ENCODE measurements at regions not wholly inside any gene's neighbourhood (a gene's known extent, or its start where the extent isn't known, plus 50 kb on each side); places are given as distances from the start of the nearest gene placed in this dataset.
A peak's percentile ranks its signal among the peaks of the same experiment; 100 is the strongest.

GRCh38 chr4:175935016-175935661 lies 123.1 kb upstream of the GPM6A start:
- no peak overlapping the region for H3K9ac ChIP-seq
- H2AFZ ChIP-seq: no peak overlapping the region
- no peaks in the 10 kb centered on the region for H4K20me1 ChIP-seq (ENCODE audit: insufficient read depth)
- no peaks in the 10 kb centered on the region for H3K4me1 ChIP-seq (ENCODE audit: insufficient read depth)
- no peaks in the 10 kb centered on the region for H3K79me2 ChIP-seq (ENCODE audit: insufficient read depth)
- no peaks in the 10 kb centered on the region for H3K9me2 ChIP-seq (ENCODE audit: insufficient read depth)
- H3K27me3 ChIP-seq (replicated peaks; ENCODE audit: insufficient read depth): no peaks in the 10 kb centered on the region
- H3K27ac ChIP-seq: no peak overlapping the region
- no peaks in the 10 kb centered on the region for H3K9me3 ChIP-seq (ENCODE audit: low read depth)
- no peaks in the 10 kb centered on the region for H3F3A ChIP-seq (ENCODE audit: insufficient read depth)
- H3K4me3 ChIP-seq: no peak overlapping the region
- TF ChIP-seq EZH2 (IDR thresholded peaks at IDR 0.05; ENCODE audit: insufficient read depth, poor library complexity, severe bottlenecking) (no peak), EZH2phosphoT487 (IDR thresholded peaks at IDR 0.05; ENCODE audit: insufficient read depth, low read depth) (no peak)
- no peak for DNase-seq
- no peaks in the 10 kb centered on the region for H3K36me3 ChIP-seq (ENCODE audit: low read depth)
- in situ Hi-C loops (cut with MboI): no loop called here
- H3K4me2 ChIP-seq (ENCODE audit: unreplicated experiment): no peak overlapping the region

GRCh38 chr4:175944126-175944910 lies 121.3 kb upstream of the WDR17 start:
- Histone ChIP-seq H3K4me2 (ENCODE audit: unreplicated experiment) (no peak overlapping the region), H4K20me1 (ENCODE audit: insufficient read depth) (no peaks in the 10 kb centered on the region), H3K27ac (no peak overlapping the region), H3K9me2 (ENCODE audit: insufficient read depth) (no peaks in the 10 kb centered on the region), H3K36me3 (ENCODE audit: low read depth) (no peaks in the 10 kb centered on the region), H3K4me1 (ENCODE audit: insufficient read depth) (no peaks in the 10 kb centered on the region), H3K27me3 (replicated peaks; ENCODE audit: insufficient read depth) (no peaks in the 10 kb centered on the region), H3K9ac (no peak overlapping the region), H2AFZ (no peak overlapping the region), H3K9me3 (ENCODE audit: low read depth) (no peaks in the 10 kb centered on the region), H3F3A (ENCODE audit: insufficient read depth) (no peaks in the 10 kb centered on the region), H3K4me3 (no peak overlapping the region), H3K79me2 (ENCODE audit: insufficient read depth) (no peaks in the 10 kb centered on the region)
- no peak for TF ChIP-seq EZH2phosphoT487 (IDR thresholded peaks at IDR 0.05; ENCODE audit: insufficient read depth, low read depth)
- TF ChIP-seq EZH2 (IDR thresholded peaks at IDR 0.05; ENCODE audit: insufficient read depth, poor library complexity, severe bottlenecking): no peak
- DNase-seq: no peak
- 58 to 60% methylated on average over 10 of the region's 10 CpGs for WGBS, 2 experiments (ENCODE audit: low coverage in 1 of 2, low lambda C conversion rate in 2 of 2, missing lambda C conversion rate in 2 of 2)
- in situ Hi-C loops (cut with MboI): loop anchor here (10.0 kb wide), 1 partner anchor 390 kb away; no protein-coding TSS in a partner anchor

- peak; percentile 11 for DNase-seq
- Histone ChIP-seq H3K4me3 (0 out of 2 replicates have a peak overlapping the region, but pooled peaks have one; percentile 8), H3F3A (ENCODE audit: insufficient read depth) (no peaks in the 10 kb centered on the region)
Measured at GRCh38 chr4:175946472-175947116, 119.0 kb upstream of the WDR17 start.

GRCh38 chr4:175947117-175947722 lies 118.4 kb upstream of the WDR17 start:
- Histone ChIP-seq H3K36me3 (ENCODE audit: low read depth) (no peaks in the 10 kb centered on the region), H4K20me1 (ENCODE audit: insufficient read depth) (no peaks in the 10 kb centered on the region), H3K4me3 (0 out of 2 replicates have a peak overlapping the region, but pooled peaks have one; percentile 8), H3K4me2 (ENCODE audit: unreplicated experiment) (no peak overlapping the region), H3K79me2 (ENCODE audit: insufficient read depth) (no peaks in the 10 kb centered on the region), H3F3A (ENCODE audit: insufficient read depth) (no peaks in the 10 kb centered on the region), H3K9me2 (ENCODE audit: insufficient read depth) (no peaks in the 10 kb centered on the region), H3K27me3 (replicated peaks; ENCODE audit: insufficient read depth) (no peaks in the 10 kb centered on the region), H3K4me1 (ENCODE audit: insufficient read depth) (no peaks in the 10 kb centered on the region), H3K9ac (no peak overlapping the region), H3K27ac (no peak overlapping the region), H3K9me3 (ENCODE audit: low read depth) (no peaks in the 10 kb centered on the region), H2AFZ (peak overlapping the region; percentile 36; the same call in 1 of the 2 replicates)
- DNase-seq: peak; percentile 47
- TF ChIP-seq EZH2phosphoT487 (IDR thresholded peaks at IDR 0.05; ENCODE audit: insufficient read depth, low read depth) (no peak), EZH2 (IDR thresholded peaks at IDR 0.05; ENCODE audit: insufficient read depth, poor library complexity, severe bottlenecking) (no peak)
- in situ Hi-C loops (cut with MboI): loop anchor here (10.0 kb wide), 1 partner anchor 388 kb away; no protein-coding TSS in a partner anchor
- WGBS, 2 experiments (ENCODE audit: low coverage in 1 of 2, low lambda C conversion rate in 2 of 2, missing lambda C conversion rate in 2 of 2): 0% methylated on average over 4 of the region's 4 CpGs

More at GRCh38 chr4:175946472-175947116, 119.0 kb upstream of the WDR17 start:
- Histone ChIP-seq H3K9me2 (ENCODE audit: insufficient read depth) (no peaks in the 10 kb centered on the region), H3K27ac (no peak overlapping the region), H3K9ac (no peak overlapping the region), H3K9me3 (ENCODE audit: low read depth) (no peaks in the 10 kb centered on the region), H3K4me1 (ENCODE audit: insufficient read depth) (no peaks in the 10 kb centered on the region), H3K79me2 (ENCODE audit: insufficient read depth) (no peaks in the 10 kb centered on the region), H3K4me2 (ENCODE audit: unreplicated experiment) (no peak overlapping the region), H2AFZ (peak overlapping the region; percentile 36; the same call in 1 of the 2 replicates), H3K27me3 (replicated peaks; ENCODE audit: insufficient read depth) (no peaks in the 10 kb centered on the region), H3K36me3 (ENCODE audit: low read depth) (no peaks in the 10 kb centered on the region), H4K20me1 (ENCODE audit: insufficient read depth) (no peaks in the 10 kb centered on the region)
- WGBS, 2 experiments (ENCODE audit: low coverage in 1 of 2, low lambda C conversion rate in 2 of 2, missing lambda C conversion rate in 2 of 2): 24 to 26% methylated on average over 6 of the region's 6 CpGs
- in situ Hi-C loops (cut with MboI): loop anchor here (10.0 kb wide), 1 partner anchor 388 kb away; no protein-coding TSS in a partner anchor
- no peak for TF ChIP-seq EZH2phosphoT487 (IDR thresholded peaks at IDR 0.05; ENCODE audit: insufficient read depth, low read depth)
- TF ChIP-seq EZH2 (IDR thresholded peaks at IDR 0.05; ENCODE audit: insufficient read depth, poor library complexity, severe bottlenecking): no peak

Measured in GM23248 (cell line).